ENCODE measurements at regions not wholly inside any gene's neighbourhood (a gene's known extent, or its start where the extent isn't known, plus 50 kb on each side); places are given as distances from the start of the nearest gene placed in this dataset.

GRCh38 chr2:216320852-216321251 lies 51.4 kb downstream of the MARCHF4 start:
- DNase-seq = no peak

- DNase-seq = no peak
These were observed 52.5 kb downstream of the MARCHF4 start for GRCh38 chr2:216319771-216320170.

DNA sequence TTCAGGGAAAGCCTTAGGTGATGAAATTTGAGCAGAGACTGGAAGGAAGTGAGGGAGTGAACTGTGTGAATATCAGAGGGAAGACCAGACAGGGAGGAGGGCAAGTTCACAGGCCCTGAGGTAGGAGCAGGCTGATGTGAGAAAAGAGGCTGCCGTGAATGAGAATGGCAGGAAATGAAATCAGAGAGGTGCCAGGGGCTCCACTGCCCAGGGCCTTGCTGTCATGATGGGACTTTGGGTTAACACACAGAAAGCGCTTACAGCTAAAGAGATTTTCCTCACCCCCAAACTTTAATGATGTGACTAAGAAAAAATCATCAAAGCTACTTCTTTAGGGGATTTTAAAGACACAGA lies 53.8 kb downstream of the MARCHF4 start:
- DNase-seq = no peak

GRCh38 chr2:216317831-216318520 lies 54.3 kb downstream of the MARCHF4 start:
- DNase-seq = no peak

- DNase-seq = no peak
These were observed 55.5 kb downstream of the MARCHF4 start for GRCh38 chr2:216316743-216317142.

- DNase-seq = peak; percentile 47 to 62
These were observed 56.3 kb downstream of the MARCHF4 start for GRCh38 chr2:216315802-216316603.

- DNase-seq = no peak
These were observed 59.8 kb downstream of the MARCHF4 start for GRCh38 chr2:216312441-216312840.

- DNase-seq = peak; percentile 58 to 84
These were observed 63.7 kb downstream of the MARCHF4 start for GRCh38 chr2:216308576-216308975.

DNA sequence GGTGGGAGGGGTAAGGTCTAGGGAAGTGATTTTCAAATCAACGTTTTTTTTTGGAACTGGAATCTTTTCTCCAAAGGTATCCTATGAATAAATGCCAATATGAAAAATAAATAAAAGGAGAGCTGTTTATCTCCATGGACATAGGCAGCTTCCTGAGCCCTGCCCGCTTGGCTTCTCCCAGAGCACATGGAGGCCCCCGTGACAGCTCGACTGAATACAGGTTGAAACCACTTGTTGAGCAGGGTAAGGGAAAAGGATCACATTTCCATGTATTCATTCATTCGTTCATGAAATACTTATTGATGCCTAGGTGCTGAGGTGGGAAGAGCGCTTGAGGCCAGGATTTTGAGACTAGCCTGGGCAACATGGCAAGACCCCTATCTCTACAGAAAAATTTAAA lies 64.8 kb downstream of the MARCHF4 start:
- no peak for DNase-seq

GRCh38 chr2:216306868-216307267 lies 65.4 kb downstream of the MARCHF4 start:
- DNase-seq = no peak

GRCh38 chr2:216305574-216305973 lies 66.7 kb downstream of the MARCHF4 start:
- DNase-seq = no peak

GRCh38 chr2:216302981-216303676 lies 69.2 kb downstream of the MARCHF4 start:
- no peak for DNase-seq

- DNase-seq = no peak
These were observed 71.4 kb downstream of the MARCHF4 start for GRCh38 chr2:216300906-216301305.

- DNase-seq = no peak
These were observed 72.7 kb downstream of the MARCHF4 start for GRCh38 chr2:216299588-216299987.

GRCh38 chr2:216298719-216299495 lies 73.4 kb downstream of the MARCHF4 start:
- no peak for DNase-seq

DNA sequence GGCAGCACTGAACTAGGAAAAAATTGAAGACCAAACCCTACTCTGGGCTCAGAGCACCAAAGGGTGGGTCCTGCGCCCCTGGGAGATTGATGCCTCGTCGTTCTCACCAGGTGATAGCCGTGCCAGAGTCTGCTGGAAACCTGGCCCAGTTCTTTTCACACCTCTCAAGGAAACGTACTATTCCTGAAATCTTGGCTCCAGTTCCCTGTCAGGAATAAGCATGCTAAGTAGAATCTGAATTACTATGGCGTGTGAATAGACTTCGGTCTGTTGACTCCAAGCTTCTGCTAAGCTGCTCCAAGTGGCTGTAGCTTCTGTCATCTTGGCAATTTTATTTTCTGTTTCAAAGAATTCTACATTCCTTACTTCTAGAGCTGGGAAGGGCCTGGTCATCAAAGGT lies 75.4 kb downstream of the MARCHF4 start:
- no peak for DNase-seq

GRCh38 chr2:216294305-216294704 lies 78.0 kb downstream of the MARCHF4 start:
- no peak for DNase-seq

GRCh38 chr2:216293883-216294282 lies 78.4 kb downstream of the MARCHF4 start:
- DNase-seq = no peak

DNA sequence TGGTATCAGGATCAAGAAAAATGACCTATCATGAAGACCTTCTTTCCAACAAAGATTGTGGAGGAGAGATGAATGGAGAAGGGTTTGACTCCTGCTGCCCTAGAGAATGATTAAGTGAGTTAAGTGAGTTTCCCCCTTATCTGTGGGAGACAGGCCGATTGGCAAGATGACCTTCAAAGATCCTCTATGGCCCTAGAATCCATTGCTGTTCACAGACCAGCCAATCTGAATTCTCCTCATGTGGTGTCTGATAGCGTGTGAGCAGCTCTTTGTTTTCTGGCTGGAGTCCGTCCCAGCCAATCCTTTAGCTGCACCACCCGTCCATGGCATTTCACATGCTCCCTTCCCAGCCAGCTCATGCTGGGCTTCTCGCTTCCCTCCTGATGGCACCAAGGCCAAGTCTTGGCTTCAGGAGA lies 79.4 kb downstream of the MARCHF4 start:
- DNase-seq = no peak

DNA sequence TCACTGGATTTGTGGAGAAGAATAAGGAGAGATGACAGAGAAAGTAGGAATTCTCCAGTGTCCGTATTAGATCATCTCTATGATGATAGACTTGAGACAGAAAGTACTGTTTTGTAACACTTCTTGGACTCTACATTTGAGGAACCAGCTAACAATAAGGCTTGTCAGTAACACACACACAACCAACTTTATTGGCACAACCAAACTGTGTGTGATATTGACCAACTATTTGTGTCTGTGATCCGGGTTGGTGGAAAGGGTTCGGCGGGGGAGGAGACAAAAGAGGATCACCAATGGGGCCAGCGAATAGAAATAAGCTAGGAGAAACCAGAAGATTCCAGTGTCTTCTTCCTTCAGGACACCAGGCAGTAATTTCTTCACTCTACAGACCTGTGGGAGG lies 79.8 kb downstream of the MARCHF4 start:
- DNase-seq = no peak

- DNase-seq = no peak
These were observed 82.8 kb downstream of the MARCHF4 start for GRCh38 chr2:216289470-216289869.

DNA sequence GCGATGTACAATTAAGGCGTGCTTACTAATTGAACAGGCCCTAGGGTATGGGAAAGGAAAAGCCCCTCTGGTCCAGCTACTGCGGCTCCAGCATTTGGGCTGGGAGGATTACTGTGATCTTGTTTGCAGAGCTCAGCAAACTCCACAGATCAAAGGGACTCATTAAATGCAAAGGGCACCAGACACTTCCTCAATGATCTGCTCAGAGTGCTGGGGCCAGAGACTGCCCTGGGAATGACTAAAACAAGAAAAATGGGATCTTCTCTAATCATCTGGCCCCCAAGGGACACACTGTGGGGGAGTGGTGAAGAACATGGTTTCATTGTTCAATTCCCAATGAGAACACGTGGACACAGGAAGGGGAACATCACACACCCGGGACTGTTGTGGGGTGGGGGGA lies 85.0 kb downstream of the MARCHF4 start:
- DNase-seq = no peak

- DNase-seq = no peak
These were observed 85.6 kb downstream of the MARCHF4 start for GRCh38 chr2:216286616-216287231.

All from SHP77 (cell line).